ENCODE measurements at regions not wholly inside any gene's neighbourhood (a gene's known extent, or its start where the extent isn't known, plus 50 kb on each side); places are given as distances from the start of the nearest gene placed in this dataset.

- TF ChIP-seq EP300 (IDR thresholded peaks at IDR 0.05) (no peak), POLR2AphosphoS5 (IDR thresholded peaks at IDR 0.05) (no peak)
- TF ChIP-seq, protein P1, sequence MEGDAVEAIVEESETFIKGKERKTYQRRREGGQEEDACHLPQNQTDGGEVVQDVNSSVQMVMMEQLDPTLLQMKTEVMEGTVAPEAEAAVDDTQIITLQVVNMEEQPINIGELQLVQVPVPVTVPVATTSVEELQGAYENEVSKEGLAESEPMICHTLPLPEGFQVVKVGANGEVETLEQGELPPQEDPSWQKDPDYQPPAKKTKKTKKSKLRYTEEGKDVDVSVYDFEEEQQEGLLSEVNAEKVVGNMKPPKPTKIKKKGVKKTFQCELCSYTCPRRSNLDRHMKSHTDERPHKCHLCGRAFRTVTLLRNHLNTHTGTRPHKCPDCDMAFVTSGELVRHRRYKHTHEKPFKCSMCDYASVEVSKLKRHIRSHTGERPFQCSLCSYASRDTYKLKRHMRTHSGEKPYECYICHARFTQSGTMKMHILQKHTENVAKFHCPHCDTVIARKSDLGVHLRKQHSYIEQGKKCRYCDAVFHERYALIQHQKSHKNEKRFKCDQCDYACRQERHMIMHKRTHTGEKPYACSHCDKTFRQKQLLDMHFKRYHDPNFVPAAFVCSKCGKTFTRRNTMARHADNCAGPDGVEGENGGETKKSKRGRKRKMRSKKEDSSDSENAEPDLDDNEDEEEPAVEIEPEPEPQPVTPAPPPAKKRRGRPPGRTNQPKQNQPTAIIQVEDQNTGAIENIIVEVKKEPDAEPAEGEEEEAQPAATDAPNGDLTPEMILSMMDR (IDR thresholded peaks at IDR 0.05) = no peak
Observed at GRCh38 chr12:115255962-115256361, 572.0 kb upstream of the TBX3 start.

Data from upper lobe of left lung (tissue), 4 donors.